OCI-LY1 (cell line): ENCODE measurements at regions not wholly inside any gene's neighbourhood (a gene's known extent, or its start where the extent isn't known, plus 50 kb on each side); places are given as distances from the start of the nearest gene placed in this dataset.

Experiments
- CTCF ChIP-seq: fragments of 200-600 bp; sonication (generic), shearing (Covaris generic); IDR thresholded peaks from 2 replicates; pipeline ENCODE4 v1.5.1; 2017; ENCODE audit warnings: mild to moderate bottlenecking, antibody characterized with exemption, low read length, moderate library complexity, mixed read lengths
- EZH2 ChIP-seq: fragments of 200-600 bp; sonication (generic), shearing (Covaris generic); IDR thresholded peaks from 2 replicates; pipeline ENCODE4 v1.8.0; 2017; ENCODE audit warnings: borderline replicate concordance, mixed run types, mild to moderate bottlenecking, antibody characterized with exemption, low read length, moderate library complexity, mixed read lengths

- TF ChIP-seq EZH2 (no peak), CTCF (no peak)
Measured at GRCh38 chr2:190744041-190744440, 95.2 kb downstream of the NAB1 start.
